ENCODE measurements at regions not wholly inside any gene's neighbourhood (a gene's known extent, or its start where the extent isn't known, plus 50 kb on each side); places are given as distances from the start of the nearest gene placed in this dataset.
A peak's percentile ranks its signal among the peaks of the same experiment; 100 is the strongest.
"Not testable (repeated sequence)": the region's sequence is repeated elsewhere in the genome, so short reads cannot be mapped to it uniquely, and the experiment has no call there.

GRCh38 chr3:75552095-75552494 is 112.0 kb upstream of the FRG2C start:
- not testable (repeated sequence) for H3K4me3 ChIP-seq (replicated peaks; ENCODE audit: low read depth, low read length); DNase-seq (ENCODE audit: extremely low read depth, insufficient read length); H3K36me3 ChIP-seq (ENCODE audit: control insufficient read depth, insufficient read depth, low read length); H3K27me3 ChIP-seq (replicated peaks; ENCODE audit: control insufficient read depth, insufficient read depth, low read length)
- TF ChIP-seq CTCF (IDR thresholded peaks at IDR 0.05; ENCODE audit: insufficient read depth, low read length, poor library complexity, severe bottlenecking), result peak; percentile 55

DNA sequence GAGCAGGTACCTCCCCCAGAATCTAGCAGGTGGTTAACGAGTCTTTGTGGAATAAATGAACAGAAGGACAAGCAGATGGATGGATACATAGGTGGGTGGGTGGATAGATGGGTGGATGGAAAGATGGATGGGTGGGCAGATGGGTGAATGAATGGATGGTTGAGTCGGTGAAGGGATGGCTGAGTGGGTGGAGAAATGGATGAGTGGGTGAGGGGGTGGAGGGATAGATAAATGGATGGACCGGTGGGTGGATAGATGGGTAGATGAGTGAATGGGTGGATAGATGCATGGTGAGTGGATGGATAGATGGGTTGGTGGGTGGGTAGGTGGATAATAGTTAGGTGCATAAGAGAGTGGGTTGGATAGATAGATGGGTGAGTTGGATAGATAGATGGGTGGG is 99.7 kb upstream of the FRG2C start:
- not testable (repeated sequence) for H3K36me3 ChIP-seq (ENCODE audit: control insufficient read depth, insufficient read depth, low read length); DNase-seq (ENCODE audit: extremely low read depth, insufficient read length); H3K4me3 ChIP-seq (replicated peaks; ENCODE audit: low read depth, low read length); H3K27me3 ChIP-seq (replicated peaks; ENCODE audit: control insufficient read depth, insufficient read depth, low read length)

DNA sequence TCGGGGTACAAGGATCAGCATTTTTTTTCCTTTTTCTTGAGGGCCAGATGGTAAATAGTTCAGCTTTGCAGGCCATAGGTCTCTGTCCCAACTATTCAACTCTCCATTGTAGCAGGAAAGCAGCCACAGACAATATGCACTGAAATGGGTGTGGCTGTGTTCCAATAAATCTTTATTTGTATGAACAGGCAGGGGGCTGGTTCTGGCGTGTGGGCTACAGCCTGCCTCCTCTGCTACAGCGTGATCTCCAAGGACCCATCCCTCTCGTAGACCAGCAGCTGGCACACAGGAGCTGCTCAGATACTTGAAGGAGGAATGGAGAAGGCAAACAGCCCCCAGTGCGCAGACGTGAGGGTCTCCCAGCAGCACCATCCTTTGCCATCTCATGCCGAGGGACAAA is 91.8 kb upstream of the FRG2C start:
- not testable (repeated sequence) for DNase-seq (ENCODE audit: extremely low read depth, insufficient read length); H3K36me3 ChIP-seq (ENCODE audit: control insufficient read depth, insufficient read depth, low read length); H3K27me3 ChIP-seq (replicated peaks; ENCODE audit: control insufficient read depth, insufficient read depth, low read length)

DNA sequence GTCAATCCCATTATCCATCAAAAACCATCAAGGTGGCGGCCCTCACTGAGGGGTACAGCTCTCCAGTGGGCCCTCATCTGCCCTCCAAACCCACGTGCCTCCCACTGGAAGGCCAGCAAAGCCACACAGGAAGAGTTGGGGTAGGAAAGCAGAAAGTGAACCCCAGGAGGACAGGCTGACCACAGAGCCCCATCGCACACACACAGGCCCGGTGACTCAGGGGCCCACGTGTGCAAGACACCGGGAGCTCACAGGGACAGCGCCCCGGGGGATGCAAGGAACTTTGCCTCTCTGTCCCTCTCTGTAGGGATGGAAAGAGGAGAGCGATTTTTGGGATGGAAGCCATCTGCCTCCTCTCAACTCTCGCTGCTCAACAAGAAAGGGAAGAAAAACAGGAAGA is 85.0 kb upstream of the FRG2C start:
- H3K4me3 ChIP-seq (replicated peaks; ENCODE audit: low read depth, low read length); DNase-seq (ENCODE audit: extremely low read depth, insufficient read length); H3K27me3 ChIP-seq (replicated peaks; ENCODE audit: control insufficient read depth, insufficient read depth, low read length); H3K36me3 ChIP-seq (ENCODE audit: control insufficient read depth, insufficient read depth, low read length): not testable (repeated sequence)

More for the DNA sequence above, 91.8 kb upstream of the FRG2C start:
- H3K4me3 ChIP-seq (replicated peaks; ENCODE audit: low read depth, low read length), result not testable (repeated sequence)

DNA sequence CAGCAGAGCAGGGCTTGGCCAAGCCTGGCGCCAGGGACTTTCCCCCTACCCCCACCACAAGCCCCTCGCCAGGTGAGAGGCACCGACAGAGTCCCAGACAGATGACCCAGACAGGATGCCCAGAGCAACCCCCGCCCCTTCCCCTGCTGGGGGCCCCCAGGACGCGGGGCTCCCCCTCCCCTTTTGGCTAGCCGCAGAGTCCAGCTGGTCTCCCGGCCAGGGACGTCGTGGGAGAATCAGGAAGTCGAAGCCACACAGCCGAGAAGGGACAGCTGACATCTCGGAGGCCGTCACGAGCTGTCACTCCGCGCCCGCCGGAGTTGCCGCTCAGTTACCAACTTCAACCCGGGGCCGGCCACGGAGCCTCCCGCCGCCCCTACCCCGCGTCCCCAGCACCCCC is 84.6 kb upstream of the FRG2C start:
- H3K36me3 ChIP-seq (ENCODE audit: control insufficient read depth, insufficient read depth, low read length); H3K27me3 ChIP-seq (replicated peaks; ENCODE audit: control insufficient read depth, insufficient read depth, low read length); DNase-seq (ENCODE audit: extremely low read depth, insufficient read length); H3K4me3 ChIP-seq (replicated peaks; ENCODE audit: low read depth, low read length): not testable (repeated sequence)

DNA sequence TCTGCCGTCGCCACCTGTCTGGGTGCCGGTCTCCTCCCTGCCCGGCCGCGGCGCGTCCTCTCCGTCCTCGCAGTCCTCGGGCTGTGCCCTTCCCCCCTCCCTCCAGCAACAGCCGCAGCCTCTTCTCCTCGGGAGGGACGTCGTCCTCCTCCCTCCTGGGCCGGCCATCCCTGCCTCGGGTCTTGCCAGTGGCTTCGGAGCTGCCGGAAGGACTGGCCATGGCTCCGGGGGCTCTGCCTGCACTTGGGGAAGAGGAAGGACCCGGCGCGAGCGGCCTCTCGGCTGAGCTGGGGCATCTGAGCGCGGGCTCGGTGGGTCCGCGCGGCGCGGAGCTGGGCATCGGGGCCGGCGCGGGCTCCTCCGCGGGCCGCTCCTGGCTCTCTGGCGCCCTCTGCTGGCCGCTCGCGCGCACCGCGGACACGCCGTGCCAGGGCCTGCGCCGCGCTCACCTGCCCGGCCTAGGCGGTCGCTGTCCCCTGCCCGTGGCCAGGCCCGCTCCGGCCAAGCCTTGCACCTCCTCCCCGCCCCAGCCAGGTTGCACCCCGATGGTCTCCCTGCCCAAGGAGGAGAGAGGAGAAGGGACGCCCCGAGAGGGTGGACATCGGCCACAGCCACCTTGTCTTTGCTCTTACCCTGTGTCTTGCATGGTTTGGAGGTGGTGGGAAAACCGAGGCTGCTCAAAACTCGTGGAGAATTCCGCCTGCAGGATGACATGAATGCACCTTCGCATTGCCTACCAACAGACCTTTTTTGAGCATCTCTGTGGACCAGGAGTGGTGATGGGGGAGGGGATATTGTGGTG is 83.9 kb upstream of the FRG2C start:
- H3K27me3 ChIP-seq (replicated peaks; ENCODE audit: control insufficient read depth, insufficient read depth, low read length); H3K36me3 ChIP-seq (ENCODE audit: control insufficient read depth, insufficient read depth, low read length); H3K4me3 ChIP-seq (replicated peaks; ENCODE audit: low read depth, low read length): not testable (repeated sequence)
- peak; percentile 7 for DNase-seq (ENCODE audit: extremely low read depth, insufficient read length)

DNA sequence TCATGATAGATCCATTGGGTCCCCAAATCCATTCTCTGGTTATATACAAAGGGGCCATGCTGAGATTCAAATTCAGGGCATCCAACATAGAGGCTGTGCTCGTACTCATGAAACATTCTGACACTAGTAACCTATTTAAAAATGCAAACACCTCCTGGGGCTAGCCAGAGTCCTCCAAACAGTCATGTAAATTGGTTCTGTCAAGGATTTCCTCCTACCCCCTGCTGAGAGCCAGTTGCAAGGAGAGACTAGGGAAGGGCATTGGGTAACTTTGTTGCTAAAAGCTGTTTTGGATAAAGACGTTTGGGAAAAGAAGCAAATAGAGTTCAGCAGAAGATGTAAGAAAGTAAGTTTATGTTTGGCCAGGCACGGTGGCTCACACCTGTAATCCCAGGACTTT is 81.6 kb upstream of the FRG2C start:
- H3K4me3 ChIP-seq (replicated peaks; ENCODE audit: low read depth, low read length); DNase-seq (ENCODE audit: extremely low read depth, insufficient read length); H3K36me3 ChIP-seq (ENCODE audit: control insufficient read depth, insufficient read depth, low read length); H3K27me3 ChIP-seq (replicated peaks; ENCODE audit: control insufficient read depth, insufficient read depth, low read length): not testable (repeated sequence)

DNA sequence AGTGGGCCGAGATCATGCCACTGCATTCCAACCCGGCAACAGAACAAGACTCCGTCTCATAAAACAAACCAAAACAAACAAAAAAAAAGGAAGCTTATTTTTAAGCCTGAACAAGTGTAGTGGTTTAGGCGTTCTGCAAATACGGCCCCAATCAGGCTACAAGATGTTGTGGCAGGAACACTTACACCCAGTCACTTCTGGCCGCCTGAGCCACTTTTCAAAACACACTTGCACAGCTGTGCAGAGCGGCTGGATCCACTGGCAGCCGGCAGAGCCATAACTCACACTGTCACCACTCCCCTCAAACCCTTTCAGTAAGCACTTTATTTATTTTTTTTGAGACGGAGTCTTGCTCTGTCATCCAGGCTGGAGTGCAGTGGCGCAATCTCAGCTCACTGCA is 81.0 kb upstream of the FRG2C start:
- not testable (repeated sequence) for H3K4me3 ChIP-seq (replicated peaks; ENCODE audit: low read depth, low read length); H3K27me3 ChIP-seq (replicated peaks; ENCODE audit: control insufficient read depth, insufficient read depth, low read length)

DNA sequence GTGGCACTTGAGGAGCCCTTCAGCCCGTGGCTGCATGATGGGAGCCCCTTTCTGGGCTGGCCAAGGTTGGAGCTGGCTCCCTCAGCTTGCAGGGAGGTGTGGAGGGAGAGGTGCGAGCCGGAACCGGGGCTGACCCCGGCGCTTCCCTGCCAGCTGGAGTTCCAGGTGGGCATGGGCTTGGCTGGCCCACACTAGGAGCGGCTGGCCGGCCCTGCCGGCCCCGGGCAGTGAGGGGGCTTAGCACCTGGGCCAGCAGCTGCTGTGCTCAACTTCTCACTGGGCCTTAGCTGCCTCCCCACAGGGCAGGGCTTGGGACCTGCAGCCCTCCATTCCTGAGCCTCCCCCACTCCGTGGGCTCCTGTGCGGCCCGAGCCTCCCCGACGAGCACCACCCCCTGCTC is 76.4 kb upstream of the FRG2C start:
- not testable (repeated sequence) for H3K36me3 ChIP-seq (ENCODE audit: control insufficient read depth, insufficient read depth, low read length); DNase-seq (ENCODE audit: extremely low read depth, insufficient read length); H3K27me3 ChIP-seq (replicated peaks; ENCODE audit: control insufficient read depth, insufficient read depth, low read length); H3K4me3 ChIP-seq (replicated peaks; ENCODE audit: low read depth, low read length)

More for the DNA sequence above, 81.0 kb upstream of the FRG2C start:
- not testable (repeated sequence) for DNase-seq (ENCODE audit: extremely low read depth, insufficient read length); H3K36me3 ChIP-seq (ENCODE audit: control insufficient read depth, insufficient read depth, low read length)

DNA sequence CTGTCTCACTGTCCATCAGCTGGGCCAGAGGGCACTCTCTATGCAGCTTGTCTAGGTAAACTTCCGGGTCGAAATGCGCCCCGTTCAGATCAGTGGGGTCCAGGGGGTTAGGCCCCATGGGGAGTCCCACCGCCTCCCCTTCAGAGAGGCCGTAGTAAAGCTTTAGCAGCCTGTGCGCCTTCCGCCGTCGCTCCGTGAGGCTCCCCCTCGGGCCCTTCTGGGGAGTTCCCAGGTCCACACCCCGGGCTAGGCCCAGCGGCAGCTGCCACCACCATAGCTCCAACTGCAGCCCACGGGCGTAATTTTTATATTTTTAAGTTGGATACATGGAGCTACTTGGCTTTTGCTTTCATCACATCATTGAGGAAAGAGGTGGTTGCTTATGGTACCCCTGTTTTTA is 73.7 kb upstream of the FRG2C start:
- not testable (repeated sequence) for H3K27me3 ChIP-seq (replicated peaks; ENCODE audit: control insufficient read depth, insufficient read depth, low read length); H3K4me3 ChIP-seq (replicated peaks; ENCODE audit: low read depth, low read length); H3K36me3 ChIP-seq (ENCODE audit: control insufficient read depth, insufficient read depth, low read length); DNase-seq (ENCODE audit: extremely low read depth, insufficient read length)

- not testable (repeated sequence) for H3K4me3 ChIP-seq (replicated peaks; ENCODE audit: low read depth, low read length); H3K36me3 ChIP-seq (ENCODE audit: control insufficient read depth, insufficient read depth, low read length); DNase-seq (ENCODE audit: extremely low read depth, insufficient read length); H3K27me3 ChIP-seq (replicated peaks; ENCODE audit: control insufficient read depth, insufficient read depth, low read length)
Measured at GRCh38 chr3:75604286-75604934, 59.7 kb upstream of the FRG2C start.

- not testable (repeated sequence) for DNase-seq (ENCODE audit: extremely low read depth, insufficient read length); H3K27me3 ChIP-seq (replicated peaks; ENCODE audit: control insufficient read depth, insufficient read depth, low read length)
Measured at GRCh38 chr3:75607996-75608395, 56.1 kb upstream of the FRG2C start.

GRCh38 chr3:75609598-75609997 is 54.5 kb upstream of the FRG2C start:
- H3K27me3 ChIP-seq (replicated peaks; ENCODE audit: control insufficient read depth, insufficient read depth, low read length); H3K4me3 ChIP-seq (replicated peaks; ENCODE audit: low read depth, low read length); H3K36me3 ChIP-seq (ENCODE audit: control insufficient read depth, insufficient read depth, low read length); DNase-seq (ENCODE audit: extremely low read depth, insufficient read length): not testable (repeated sequence)

More at GRCh38 chr3:75607996-75608395, 56.1 kb upstream of the FRG2C start:
- H3K4me3 ChIP-seq (replicated peaks; ENCODE audit: low read depth, low read length); H3K36me3 ChIP-seq (ENCODE audit: control insufficient read depth, insufficient read depth, low read length): not testable (repeated sequence)
